Activated T-helper 1 cell treated with anti-CD3 and anti-CD28 coated beads, Interleukin-12 subunit alpha, Interleukin-12 subunit beta, Interleukin-2, Interleukin-4 antibody, amounts not matched to agents 30 ng/mL and 10 ng/mL and 1 ng/mL, durations not matched to agents 14 hours and 24 hours and 36 hours (primary cell): ENCODE measurements at regions not wholly inside any gene's neighbourhood (a gene's known extent, or its start where the extent isn't known, plus 50 kb on each side); places are given as distances from the start of the nearest gene placed in this dataset.

Experiments
- DNase-seq: peaks from one replicate; pipeline ENCODE4 v3.0.0; 2021; ENCODE audit warnings: low spot score
- H3K27ac Mint-ChIP-seq: one replicate; pipeline ENCODE4 v1.8.0; 2021; ENCODE audit warnings: mild to moderate bottlenecking, mixed read lengths
- H3K27me3 Mint-ChIP-seq: one replicate; pipeline ENCODE4 v1.8.0; 2022; ENCODE audit warnings: mild to moderate bottlenecking, moderate library complexity, mixed read lengths; ENCODE audit not compliant: insufficient read depth
- H3K36me3 Mint-ChIP-seq: one replicate; pipeline ENCODE4 v1.8.0; 2021; ENCODE audit warnings: low read depth, mixed read lengths
- H3K4me1 Mint-ChIP-seq: one replicate; pipeline ENCODE4 v1.8.0; 2021; ENCODE audit warnings: low read depth, mixed read lengths
- H3K4me3 Mint-ChIP-seq: one replicate; pipeline ENCODE4 v1.8.0; 2021; ENCODE audit warnings: mild to moderate bottlenecking, moderate library complexity, mixed read lengths
- H3K9me3 Mint-ChIP-seq: one replicate; pipeline ENCODE4 v1.8.0; 2021; ENCODE audit warnings: mixed read lengths
- intact Hi-C: fragments of 100-400 bp; cut with micrococcal nuclease; formaldehyde crosslinking; loops from one replicate; pipeline ENCODE4 v1.15.1; 2024

GRCh38 chr11:24082241-24082640, 414.6 kb upstream of the LUZP2 start:
- no peaks in the 10 kb centered on the region for H3K27me3 Mint-ChIP-seq

GRCh38 chr11:24082860-24083259, 414.0 kb upstream of the LUZP2 start:
- peaks cover 4% of the 10 kb centered on the region for H3K9me3 Mint-ChIP-seq
- no peak overlapping the region for H3K4me3 Mint-ChIP-seq
- H3K27me3 Mint-ChIP-seq = no peaks in the 10 kb centered on the region
- H3K36me3 Mint-ChIP-seq = no peaks in the 10 kb centered on the region
- no peaks in the 10 kb centered on the region for H3K4me1 Mint-ChIP-seq
- H3K27ac Mint-ChIP-seq = no peak overlapping the region
- DNase-seq = no peak
- intact Hi-C loops = no loop called here

More at GRCh38 chr11:24082241-24082640, 414.6 kb upstream of the LUZP2 start:
- H3K36me3 Mint-ChIP-seq = no peaks in the 10 kb centered on the region
- intact Hi-C loops = no loop called here
- no peak overlapping the region for H3K4me3 Mint-ChIP-seq
- H3K4me1 Mint-ChIP-seq = no peaks in the 10 kb centered on the region
- no peak overlapping the region for H3K27ac Mint-ChIP-seq
- H3K9me3 Mint-ChIP-seq = peaks cover 4% of the 10 kb centered on the region
- no peak for DNase-seq

- intact Hi-C loops = no loop called here
- H3K27ac Mint-ChIP-seq = no peak overlapping the region
- no peaks in the 10 kb centered on the region for H3K36me3 Mint-ChIP-seq
Observed at GRCh38 chr11:24084956-24085355, 411.9 kb upstream of the LUZP2 start.

GRCh38 chr11:24086921-24087320, 409.9 kb upstream of the LUZP2 start:
- H3K27me3 Mint-ChIP-seq = no peaks in the 10 kb centered on the region
- H3K4me1 Mint-ChIP-seq = no peaks in the 10 kb centered on the region
- H3K27ac Mint-ChIP-seq = no peak overlapping the region
- no peaks in the 10 kb centered on the region for H3K36me3 Mint-ChIP-seq
- intact Hi-C loops = no loop called here
- H3K9me3 Mint-ChIP-seq = peaks cover 4% of the 10 kb centered on the region
- no peak overlapping the region for H3K4me3 Mint-ChIP-seq
- DNase-seq = no peak

More at GRCh38 chr11:24084956-24085355, 411.9 kb upstream of the LUZP2 start:
- Mint-ChIP-seq H3K4me3 (no peak overlapping the region), H3K4me1 (no peaks in the 10 kb centered on the region), H3K9me3 (peaks cover 4% of the 10 kb centered on the region), H3K27me3 (no peaks in the 10 kb centered on the region)
- no peak for DNase-seq

GRCh38 chr11:24091594-24091993, 405.3 kb upstream of the LUZP2 start:
- Mint-ChIP-seq H3K27ac (no peak overlapping the region), H3K36me3 (no peaks in the 10 kb centered on the region), H3K4me3 (no peak overlapping the region), H3K4me1 (no peaks in the 10 kb centered on the region), H3K9me3 (no peaks in the 10 kb centered on the region), H3K27me3 (no peaks in the 10 kb centered on the region)
- no peak for DNase-seq
- intact Hi-C loops = no loop called here

- Mint-ChIP-seq H3K4me1 (no peaks in the 10 kb centered on the region), H3K27me3 (no peaks in the 10 kb centered on the region), H3K4me3 (no peak overlapping the region), H3K27ac (no peak overlapping the region), H3K9me3 (no peaks in the 10 kb centered on the region), H3K36me3 (no peaks in the 10 kb centered on the region)
- intact Hi-C loops = no loop called here
- DNase-seq = no peak
Observed at GRCh38 chr11:24093375-24093774, 403.5 kb upstream of the LUZP2 start.

- intact Hi-C loops = no loop called here
- no peaks in the 10 kb centered on the region for H3K27me3 Mint-ChIP-seq
- peaks cover 21% of the 10 kb centered on the region for H3K9me3 Mint-ChIP-seq
- H3K27ac Mint-ChIP-seq = no peak overlapping the region
- no peak for DNase-seq
- no peak overlapping the region for H3K4me3 Mint-ChIP-seq
- no peaks in the 10 kb centered on the region for H3K4me1 Mint-ChIP-seq
- H3K36me3 Mint-ChIP-seq = no peaks in the 10 kb centered on the region
Observed at GRCh38 chr11:24108609-24109008, 388.2 kb upstream of the LUZP2 start.

- no peak overlapping the region for H3K27ac Mint-ChIP-seq
Observed at GRCh38 chr11:24122291-24122690, 374.6 kb upstream of the LUZP2 start.

GRCh38 chr11:24124876-24125275, 372.0 kb upstream of the LUZP2 start:
- no peak overlapping the region for H3K27ac Mint-ChIP-seq
- H3K9me3 Mint-ChIP-seq = peaks cover 4% of the 10 kb centered on the region
- no peak for DNase-seq
- H3K4me1 Mint-ChIP-seq = no peaks in the 10 kb centered on the region
- H3K27me3 Mint-ChIP-seq = no peaks in the 10 kb centered on the region
- intact Hi-C loops = no loop called here
- no peaks in the 10 kb centered on the region for H3K36me3 Mint-ChIP-seq
- H3K4me3 Mint-ChIP-seq = no peak overlapping the region

More at GRCh38 chr11:24122291-24122690, 374.6 kb upstream of the LUZP2 start:
- Mint-ChIP-seq H3K9me3 (no peaks in the 10 kb centered on the region), H3K27me3 (no peaks in the 10 kb centered on the region), H3K4me3 (no peak overlapping the region), H3K4me1 (no peaks in the 10 kb centered on the region), H3K36me3 (no peaks in the 10 kb centered on the region)
- DNase-seq = no peak
- intact Hi-C loops = no loop called here

- H3K27ac Mint-ChIP-seq = no peak overlapping the region
- no peaks in the 10 kb centered on the region for H3K27me3 Mint-ChIP-seq
- peaks cover 4% of the 10 kb centered on the region for H3K9me3 Mint-ChIP-seq
- H3K4me1 Mint-ChIP-seq = no peaks in the 10 kb centered on the region
- no peak for DNase-seq
- intact Hi-C loops = no loop called here
- no peak overlapping the region for H3K4me3 Mint-ChIP-seq
- H3K36me3 Mint-ChIP-seq = no peaks in the 10 kb centered on the region
Observed at GRCh38 chr11:24131698-24132097, 365.2 kb upstream of the LUZP2 start.

GRCh38 chr11:24132471-24132870, 364.4 kb upstream of the LUZP2 start:
- Mint-ChIP-seq H3K4me3 (no peak overlapping the region), H3K27me3 (no peaks in the 10 kb centered on the region), H3K4me1 (no peaks in the 10 kb centered on the region), H3K27ac (no peak overlapping the region), H3K9me3 (peaks cover 3% of the 10 kb centered on the region), H3K36me3 (no peaks in the 10 kb centered on the region)
- DNase-seq = no peak
- intact Hi-C loops = no loop called here

GRCh38 chr11:24134879-24135589, 361.8 kb upstream of the LUZP2 start:
- no peaks in the 10 kb centered on the region for H3K36me3 Mint-ChIP-seq
- H3K27me3 Mint-ChIP-seq = no peaks in the 10 kb centered on the region
- DNase-seq = no peak
- no peak overlapping the region for H3K27ac Mint-ChIP-seq
- intact Hi-C loops = no loop called here
- H3K4me3 Mint-ChIP-seq = no peak overlapping the region
- no peaks in the 10 kb centered on the region for H3K9me3 Mint-ChIP-seq
- H3K4me1 Mint-ChIP-seq = no peaks in the 10 kb centered on the region

GRCh38 chr11:24142062-24142461, 354.8 kb upstream of the LUZP2 start:
- Mint-ChIP-seq H3K27me3 (no peaks in the 10 kb centered on the region), H3K9me3 (no peaks in the 10 kb centered on the region), H3K27ac (no peak overlapping the region), H3K4me1 (no peaks in the 10 kb centered on the region), H3K36me3 (no peaks in the 10 kb centered on the region), H3K4me3 (no peak overlapping the region)
- DNase-seq = no peak
- intact Hi-C loops = no loop called here

- intact Hi-C loops = no loop called here
- Mint-ChIP-seq H3K4me3 (no peak overlapping the region), H3K27ac (no peak overlapping the region), H3K9me3 (peaks cover 4% of the 10 kb centered on the region), H3K27me3 (no peaks in the 10 kb centered on the region), H3K4me1 (no peaks in the 10 kb centered on the region), H3K36me3 (no peaks in the 10 kb centered on the region)
- no peak for DNase-seq
Observed at GRCh38 chr11:24145411-24145810, 351.4 kb upstream of the LUZP2 start.
